NCI-H1694 (cell line): ENCODE measurements at regions not wholly inside any gene's neighbourhood (a gene's known extent, or its start where the extent isn't known, plus 50 kb on each side); places are given as distances from the start of the nearest gene placed in this dataset.

ENCODE experiments used
- DNase-seq: peaks from one replicate; lab custom pipeline; 2025; lab: John Stamatoyannopoulos, UW

- DNase-seq: no peak
Measured at GRCh38 chr1:218156595-218156994, 128.5 kb upstream of the RRP15 start.

- no peak for DNase-seq
Measured at GRCh38 chr1:218163371-218163770, 121.7 kb upstream of the RRP15 start.

GRCh38 chr1:218164111-218164929 is 120.8 kb upstream of the RRP15 start:
- DNase-seq: peak; percentile 90

GRCh38 chr1:218164930-218165700 is 120.0 kb upstream of the RRP15 start:
- peak; percentile 30 for DNase-seq

- peak; percentile 66 for DNase-seq
Measured at GRCh38 chr1:218165701-218166114, 119.4 kb upstream of the RRP15 start.

GRCh38 chr1:218166268-218166945 is 118.7 kb upstream of the RRP15 start:
- DNase-seq: peak; percentile 60

GRCh38 chr1:218171302-218171893 is 113.7 kb upstream of the RRP15 start:
- DNase-seq: peak; percentile 65

GRCh38 chr1:218182455-218182854 is 102.6 kb upstream of the RRP15 start:
- no peak for DNase-seq

- no peak for DNase-seq
Measured at GRCh38 chr1:218200979-218201378, 84.1 kb upstream of the RRP15 start.

- DNase-seq: no peak
Measured at GRCh38 chr1:218201601-218202000, 83.5 kb upstream of the RRP15 start.

- no peak for DNase-seq
Measured at GRCh38 chr1:218205721-218206120, 79.4 kb upstream of the RRP15 start.

- DNase-seq: no peak
Measured at GRCh38 chr1:218207194-218207593, 77.9 kb upstream of the RRP15 start.

GRCh38 chr1:218209351-218209861 is 75.7 kb upstream of the RRP15 start:
- no peak for DNase-seq

GRCh38 chr1:218211241-218211640 is 73.9 kb upstream of the RRP15 start:
- DNase-seq: no peak

GRCh38 chr1:218217040-218217439 is 68.1 kb upstream of the RRP15 start:
- DNase-seq: no peak

- no peak for DNase-seq
Measured at GRCh38 chr1:218219460-218219859, 65.6 kb upstream of the RRP15 start.

GRCh38 chr1:218224101-218224500 is 61.0 kb upstream of the RRP15 start:
- no peak for DNase-seq

- DNase-seq: no peak
Measured at GRCh38 chr1:218226005-218226404, 59.1 kb upstream of the RRP15 start.
